HEK293 (cell line): ENCODE measurements at regions not wholly inside any gene's neighbourhood (a gene's known extent, or its start where the extent isn't known, plus 50 kb on each side); places are given as distances from the start of the nearest gene placed in this dataset.

ENCODE experiments used
- HOXA7 ChIP-seq: sonication (generic); formaldehyde crosslinking; IDR thresholded peaks from 2 replicates; pipeline ENCODE4 v1.8.1; 2022; ENCODE audit warnings: missing genetic modification reagents, borderline replicate concordance
- ZNF146 ChIP-seq: fragments of 450-650 bp; formaldehyde crosslinking; IDR thresholded peaks from 2 replicates; pipeline ENCODE4 v1.5.1; 2016; ENCODE audit warnings: missing biosample characterization, missing genetic modification characterization

GRCh38 chr5:128669803-128670202, 131.8 kb upstream of the FBN2 start:
- TF ChIP-seq HOXA7 (CRISPR knock-in tag) (no peak), ZNF146 (tag by site-specific recombination) (no peak)
